ENCODE measurements at regions not wholly inside any gene's neighbourhood (a gene's known extent, or its start where the extent isn't known, plus 50 kb on each side); places are given as distances from the start of the nearest gene placed in this dataset.
"Not testable (repeated sequence)": the region's sequence is repeated elsewhere in the genome, so short reads cannot be mapped to it uniquely, and the experiment has no call there.

DNA sequence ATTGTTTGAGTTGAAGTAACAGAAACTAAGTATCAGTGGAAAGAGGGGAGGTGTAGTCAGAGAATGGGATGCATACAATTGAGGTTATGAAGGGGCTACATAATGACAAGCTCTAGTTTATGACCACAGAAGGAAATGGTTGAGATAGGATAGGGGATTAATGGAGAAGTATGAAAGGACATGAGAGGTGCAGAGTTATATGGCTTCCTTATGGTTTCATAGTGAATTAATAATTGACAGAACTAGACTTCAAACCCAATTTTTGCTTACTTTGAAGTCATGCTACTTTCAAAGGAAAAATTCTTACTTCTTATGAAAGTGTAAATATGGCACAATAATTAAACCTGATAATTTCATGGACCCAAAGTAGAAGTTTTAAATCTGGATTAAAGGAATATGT, 340.3 kb upstream of the LRRC4C start:
- Histone ChIP-seq H3K4me3 (no peak overlapping the region), H3K27ac (no peak overlapping the region), H3K4me1 (no peaks in the 10 kb centered on the region), H3K27me3 (no peaks in the 10 kb centered on the region), H3K36me3 (no peaks in the 10 kb centered on the region), H3K9me3 (no peaks in the 10 kb centered on the region)
- no peak for TF ChIP-seq POLR2A (IDR thresholded peaks at IDR 0.05)
- TF ChIP-seq, protein P1, sequence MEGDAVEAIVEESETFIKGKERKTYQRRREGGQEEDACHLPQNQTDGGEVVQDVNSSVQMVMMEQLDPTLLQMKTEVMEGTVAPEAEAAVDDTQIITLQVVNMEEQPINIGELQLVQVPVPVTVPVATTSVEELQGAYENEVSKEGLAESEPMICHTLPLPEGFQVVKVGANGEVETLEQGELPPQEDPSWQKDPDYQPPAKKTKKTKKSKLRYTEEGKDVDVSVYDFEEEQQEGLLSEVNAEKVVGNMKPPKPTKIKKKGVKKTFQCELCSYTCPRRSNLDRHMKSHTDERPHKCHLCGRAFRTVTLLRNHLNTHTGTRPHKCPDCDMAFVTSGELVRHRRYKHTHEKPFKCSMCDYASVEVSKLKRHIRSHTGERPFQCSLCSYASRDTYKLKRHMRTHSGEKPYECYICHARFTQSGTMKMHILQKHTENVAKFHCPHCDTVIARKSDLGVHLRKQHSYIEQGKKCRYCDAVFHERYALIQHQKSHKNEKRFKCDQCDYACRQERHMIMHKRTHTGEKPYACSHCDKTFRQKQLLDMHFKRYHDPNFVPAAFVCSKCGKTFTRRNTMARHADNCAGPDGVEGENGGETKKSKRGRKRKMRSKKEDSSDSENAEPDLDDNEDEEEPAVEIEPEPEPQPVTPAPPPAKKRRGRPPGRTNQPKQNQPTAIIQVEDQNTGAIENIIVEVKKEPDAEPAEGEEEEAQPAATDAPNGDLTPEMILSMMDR (IDR thresholded peaks at IDR 0.05 in 4 of 5, conservative IDR thresholded peaks at IDR 0.05 in 1 of 5): no peak
- ATAC-seq (no peak), DNase-seq (no peak)
- in situ Hi-C loops (cut with MboI; ENCODE audit: low sequenced_read_pairs in 4 of 4): no loop called here
- intact Hi-C loops (cut with DNase I; ENCODE audit: low total_unique reads): no loop called here

DNA sequence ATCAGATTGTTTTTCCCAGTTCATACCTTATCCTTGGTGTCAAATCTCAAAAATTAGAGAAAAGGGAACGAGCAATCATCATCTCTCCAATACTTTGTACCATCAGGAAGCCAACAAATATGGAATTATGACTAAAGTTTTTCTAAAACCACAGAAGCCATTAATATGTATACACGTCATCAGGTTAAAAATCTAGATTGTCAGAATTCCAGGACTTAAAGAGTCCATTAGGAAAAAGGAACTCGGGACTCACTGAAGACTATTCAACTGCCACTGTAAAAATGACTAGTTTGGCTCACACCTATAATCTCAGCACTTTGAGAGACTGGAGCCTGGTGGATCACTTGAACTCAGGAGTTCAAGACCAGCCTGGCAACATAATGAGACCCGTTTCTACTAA, 344.4 kb upstream of the LRRC4C start:
- Histone ChIP-seq H3K36me3 (no peaks in the 10 kb centered on the region), H3K9me3 (no peaks in the 10 kb centered on the region), H3K4me1 (no peaks in the 10 kb centered on the region), H3K27me3 (no peaks in the 10 kb centered on the region), H3K4me3 (no peak overlapping the region), H3K27ac (no peak overlapping the region)
- no peak for TF ChIP-seq POLR2A (IDR thresholded peaks at IDR 0.05)
- TF ChIP-seq, protein P1 (IDR thresholded peaks at IDR 0.05 in 4 of 5, conservative IDR thresholded peaks at IDR 0.05 in 1 of 5): no peak
- intact Hi-C loops (cut with DNase I; ENCODE audit: low total_unique reads): no loop called here
- DNase-seq (no peak), ATAC-seq (no peak)
- in situ Hi-C loops (cut with MboI; ENCODE audit: low sequenced_read_pairs in 4 of 4): no loop called here

GRCh38 chr11:41816396-41816795, 356.9 kb upstream of the LRRC4C start:
- Histone ChIP-seq H3K4me1 (no peaks in the 10 kb centered on the region), H3K36me3 (no peaks in the 10 kb centered on the region), H3K4me3 (no peak overlapping the region), H3K27ac (no peak overlapping the region), H3K9me3 (no peaks in the 10 kb centered on the region), H3K27me3 (no peaks in the 10 kb centered on the region)
- intact Hi-C loops (cut with DNase I; ENCODE audit: low total_unique reads) (no loop called here), in situ Hi-C loops (cut with MboI; ENCODE audit: low sequenced_read_pairs in 4 of 4) (no loop called here)
- TF ChIP-seq POLR2A (IDR thresholded peaks at IDR 0.05): no peak
- TF ChIP-seq, protein P1 (IDR thresholded peaks at IDR 0.05 in 4 of 5, conservative IDR thresholded peaks at IDR 0.05 in 1 of 5): no peak
- ATAC-seq (no peak), DNase-seq (no peak)

- ATAC-seq; H3K4me3 ChIP-seq; DNase-seq; H3K36me3 ChIP-seq; H3K4me1 ChIP-seq; H3K27ac ChIP-seq; H3K9me3 ChIP-seq; H3K27me3 ChIP-seq; in situ Hi-C loops (cut with MboI; ENCODE audit: low sequenced_read_pairs in 4 of 4); intact Hi-C loops (cut with DNase I; ENCODE audit: low total_unique reads): not testable (repeated sequence)
Observed at GRCh38 chr11:41824287-41824686, 364.8 kb upstream of the LRRC4C start.

GRCh38 chr11:41826085-41826484, 366.6 kb upstream of the LRRC4C start:
- Histone ChIP-seq H3K4me3 (no peak overlapping the region), H3K36me3 (no peaks in the 10 kb centered on the region), H3K27ac (no peak overlapping the region), H3K9me3 (no peaks in the 10 kb centered on the region), H3K4me1 (no peaks in the 10 kb centered on the region), H3K27me3 (no peaks in the 10 kb centered on the region)
- in situ Hi-C loops (cut with MboI; ENCODE audit: low sequenced_read_pairs in 4 of 4) (no loop called here), intact Hi-C loops (cut with DNase I; ENCODE audit: low total_unique reads) (no loop called here)
- ATAC-seq (no peak), DNase-seq (no peak)
- TF ChIP-seq POLR2A (IDR thresholded peaks at IDR 0.05): no peak
- TF ChIP-seq, protein P1 (IDR thresholded peaks at IDR 0.05 in 4 of 5, conservative IDR thresholded peaks at IDR 0.05 in 1 of 5): no peak
